ENCODE measurements at regions not wholly inside any gene's neighbourhood (a gene's known extent, or its start where the extent isn't known, plus 50 kb on each side); places are given as distances from the start of the nearest gene placed in this dataset.

DNA sequence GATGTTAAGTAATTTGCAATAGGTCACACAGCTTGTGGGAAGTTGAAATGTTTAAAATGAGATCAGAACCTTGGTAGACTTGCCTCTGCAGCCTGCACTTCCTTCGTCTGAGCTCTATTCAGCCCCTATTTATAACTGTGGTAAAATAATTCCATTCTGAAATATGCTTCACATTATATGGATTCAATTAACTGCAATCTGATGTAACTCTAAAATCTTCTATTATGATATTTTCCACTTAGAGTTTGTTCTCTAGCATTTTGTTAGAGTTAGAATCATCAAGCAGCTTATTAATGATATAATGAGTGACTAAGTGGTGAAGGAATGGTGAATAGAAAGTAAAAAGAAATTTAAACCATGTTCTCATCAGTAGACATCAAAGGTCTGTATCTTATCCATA is 139.6 kb upstream of the ARHGAP28 start:
- TF ChIP-seq CTCF (conservative IDR thresholded peaks at IDR 0.05; ENCODE audit: low read length) (no peak), EZH2phosphoT487 (IDR thresholded peaks at IDR 0.05; ENCODE audit: borderline replicate concordance) (no peak)

Data from Loucy (cell line).